ENCODE measurements at regions not wholly inside any gene's neighbourhood (a gene's known extent, or its start where the extent isn't known, plus 50 kb on each side); places are given as distances from the start of the nearest gene placed in this dataset.

DNA sequence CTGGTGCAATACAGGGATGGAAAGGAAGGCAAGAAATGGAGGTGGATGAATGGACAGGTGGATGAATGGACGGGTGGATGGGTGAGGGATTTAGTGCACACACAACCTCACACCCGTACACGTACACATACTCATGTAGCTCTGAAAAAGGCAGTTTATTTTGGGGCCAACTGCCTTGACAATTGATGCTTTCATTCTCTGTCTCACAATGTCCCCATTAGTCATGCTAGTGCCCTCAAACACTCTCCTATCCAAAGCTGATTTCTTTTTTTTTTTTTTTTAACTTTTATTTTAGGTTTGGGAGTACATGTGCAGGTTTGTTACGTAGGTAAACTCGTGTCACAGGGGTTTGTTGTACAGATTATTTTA, 495.0 kb downstream of the DMAC1 start:
- no peak for DNase-seq (ENCODE audit: low spot score)

GRCh38 chr9:7303907-7304626, 495.5 kb downstream of the DMAC1 start:
- DNase-seq (ENCODE audit: low spot score): no peak

- no peak for DNase-seq (ENCODE audit: low spot score)
These were observed 499.1 kb downstream of the DMAC1 start for GRCh38 chr9:7300484-7300883.

- no peak for DNase-seq (ENCODE audit: low spot score)
These were observed 501.5 kb downstream of the DMAC1 start for GRCh38 chr9:7298123-7298522.

DNA sequence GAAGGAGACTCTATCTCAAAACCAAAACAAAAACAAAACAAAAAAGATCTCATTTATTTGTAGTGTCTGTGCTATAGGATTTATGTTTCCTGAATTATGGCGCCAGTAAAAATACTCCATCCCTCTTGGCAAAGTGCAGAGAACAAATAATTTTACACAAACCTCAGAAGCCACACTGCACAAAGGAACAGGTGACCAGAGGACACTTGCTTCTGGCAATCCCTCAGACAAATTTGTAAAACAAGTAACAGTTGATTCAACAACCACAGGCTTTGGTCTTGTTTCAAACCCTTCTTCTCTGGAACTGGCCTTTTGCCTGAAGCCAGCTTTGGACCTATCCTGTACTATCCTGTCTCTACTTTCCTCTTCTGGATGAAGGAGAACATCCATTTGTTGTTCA, 502.1 kb downstream of the DMAC1 start:
- no peak for DNase-seq (ENCODE audit: low spot score)

- DNase-seq (ENCODE audit: low spot score): no peak
These were observed 506.5 kb downstream of the DMAC1 start for GRCh38 chr9:7293091-7293490.

GRCh38 chr9:7289773-7290172, 509.8 kb downstream of the DMAC1 start:
- DNase-seq (ENCODE audit: low spot score): no peak

DNA sequence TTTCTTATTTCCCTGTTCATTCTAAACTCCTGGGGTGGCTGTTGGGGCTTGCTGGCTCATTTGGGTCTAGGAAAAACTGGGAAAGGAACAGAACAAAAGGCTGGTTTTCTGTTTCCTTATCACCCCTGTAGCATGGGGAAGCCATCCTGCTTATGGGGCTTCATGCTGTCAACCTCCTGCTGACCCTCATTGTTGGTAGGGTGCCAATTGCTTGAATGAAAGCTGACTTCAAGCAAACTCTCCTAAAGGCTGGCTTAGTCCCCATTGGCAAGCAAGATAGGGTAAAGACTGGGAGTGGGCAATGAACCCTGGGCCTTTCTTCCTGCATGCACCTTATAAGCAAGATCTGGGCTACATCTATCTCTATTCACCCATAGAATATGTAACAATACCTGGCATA, 511.6 kb downstream of the DMAC1 start:
- no peak for DNase-seq (ENCODE audit: low spot score)

DNA sequence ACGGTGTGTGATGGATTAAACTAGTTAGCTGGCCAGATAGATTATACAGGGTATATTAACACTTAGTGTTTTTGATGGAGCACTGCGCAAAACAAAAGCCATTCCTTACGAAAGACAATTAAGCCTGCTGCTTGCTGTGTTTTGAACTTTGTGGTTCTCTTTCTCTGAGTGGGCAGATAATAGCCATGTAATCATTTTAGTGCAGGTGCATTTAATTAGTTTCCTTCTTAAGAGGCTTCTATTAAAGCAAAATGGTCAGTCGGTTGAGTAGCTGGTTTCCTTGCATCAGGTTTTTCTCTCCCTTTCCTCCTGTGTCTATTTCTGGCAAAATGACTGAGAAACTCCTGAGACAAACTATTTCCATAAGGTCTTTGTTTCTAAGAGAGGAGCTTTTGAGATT, 512.5 kb downstream of the DMAC1 start:
- DNase-seq (ENCODE audit: low spot score): peak; percentile 24

DNA sequence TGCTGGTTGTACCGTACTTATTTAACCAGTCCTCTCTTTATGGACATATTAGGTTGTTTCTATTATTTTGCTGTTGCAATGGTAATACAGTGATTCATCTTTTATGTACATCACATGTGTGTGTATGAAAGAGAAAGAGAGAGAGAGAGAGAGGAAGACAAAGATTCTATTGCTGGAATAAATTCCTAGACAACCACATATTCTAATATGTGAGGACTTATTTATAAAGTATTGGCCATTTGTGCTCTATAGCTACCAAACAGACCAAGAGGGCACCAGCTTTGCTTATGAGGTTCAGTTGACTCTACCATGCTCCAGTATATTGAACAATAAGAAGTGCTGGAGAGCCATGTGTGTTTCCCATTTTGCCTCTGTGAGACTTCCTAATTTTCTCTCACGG, 513.5 kb downstream of the DMAC1 start:
- DNase-seq (ENCODE audit: low spot score): no peak

GRCh38 chr9:7285199-7285598, 514.4 kb downstream of the DMAC1 start:
- DNase-seq (ENCODE audit: low spot score): no peak

- no peak for DNase-seq (ENCODE audit: low spot score)
These were observed 515.1 kb downstream of the DMAC1 start for GRCh38 chr9:7284517-7284916.

DNA sequence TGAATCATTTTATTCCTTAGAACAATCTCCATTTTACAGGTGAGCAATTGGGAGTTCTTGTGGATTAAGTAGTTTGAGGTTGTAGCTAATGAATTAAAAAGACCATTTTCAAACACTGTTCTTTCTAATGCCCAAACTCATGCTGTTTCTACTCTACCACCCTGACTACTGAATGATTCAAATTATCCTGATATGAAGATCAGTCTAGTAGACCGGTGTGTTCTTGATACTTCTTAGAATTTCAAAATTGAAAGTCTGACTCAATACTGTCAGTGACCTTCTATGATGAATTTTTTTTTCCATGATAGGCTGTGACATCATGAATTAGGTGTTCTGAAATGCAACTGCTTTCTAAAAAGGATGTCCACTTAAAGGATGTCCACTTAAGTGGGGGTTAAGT, 515.5 kb downstream of the DMAC1 start:
- DNase-seq (ENCODE audit: low spot score): no peak

DNA sequence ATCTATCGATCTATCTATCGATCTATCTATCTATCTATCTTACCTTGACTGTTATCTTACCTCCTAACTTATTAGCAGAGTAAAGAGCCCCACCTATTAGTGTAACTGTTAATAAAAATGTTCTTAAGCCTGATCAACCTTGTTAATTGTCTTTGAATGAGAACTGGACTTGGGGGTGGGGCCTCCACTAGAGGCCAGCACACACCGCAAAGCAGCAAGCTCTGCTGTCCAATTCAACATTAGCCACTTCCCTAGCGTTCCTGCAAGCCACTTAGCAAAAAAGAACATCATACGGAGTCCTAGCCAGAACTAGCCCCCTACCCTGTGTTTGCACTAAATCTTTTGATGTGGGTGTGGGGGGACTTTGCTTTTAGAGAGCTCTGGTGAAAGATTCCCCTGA, 515.8 kb downstream of the KDM4C start:
- no peak for DNase-seq (ENCODE audit: low spot score)

GRCh38 chr9:7266911-7267595, 509.3 kb downstream of the KDM4C start:
- peak; percentile 45 for DNase-seq (ENCODE audit: low spot score)

- no peak for DNase-seq (ENCODE audit: low spot score)
These were observed 507.4 kb downstream of the KDM4C start for GRCh38 chr9:7265181-7265580.

DNA sequence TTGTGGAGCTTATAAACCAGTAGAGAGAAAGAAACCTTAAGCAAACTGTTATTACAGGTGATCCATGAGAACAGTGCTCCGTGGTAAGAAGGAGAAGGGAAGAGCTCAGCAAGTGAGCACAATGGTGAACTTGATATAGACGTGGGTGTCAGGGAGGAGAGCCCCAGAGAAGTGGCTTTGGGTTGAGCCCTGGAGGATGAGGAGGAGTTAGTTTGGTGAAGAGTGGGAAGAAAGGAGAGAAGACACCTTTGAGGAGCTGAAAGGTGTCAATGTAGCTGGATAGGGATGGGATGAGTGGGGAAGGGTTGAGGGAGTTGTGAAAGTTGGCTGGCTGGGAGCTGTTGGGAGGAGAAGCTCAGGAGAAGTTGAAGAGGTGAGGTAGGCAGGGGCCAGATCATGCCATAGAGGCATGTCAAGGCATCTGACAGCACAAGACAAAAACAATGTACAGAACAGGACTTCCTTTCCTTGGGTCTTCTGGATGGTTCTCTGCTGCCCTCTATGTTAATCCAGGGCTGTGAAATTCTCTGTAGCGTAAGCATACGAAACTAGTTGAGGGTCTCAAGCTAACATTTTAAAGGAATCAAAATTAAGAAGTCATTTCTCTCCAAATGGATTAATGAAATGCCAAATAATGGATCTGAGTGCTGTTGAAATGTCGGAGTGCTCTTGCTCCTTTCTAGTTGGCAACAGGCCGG, 501.9 kb downstream of the KDM4C start:
- DNase-seq (ENCODE audit: low spot score): no peak

DNA sequence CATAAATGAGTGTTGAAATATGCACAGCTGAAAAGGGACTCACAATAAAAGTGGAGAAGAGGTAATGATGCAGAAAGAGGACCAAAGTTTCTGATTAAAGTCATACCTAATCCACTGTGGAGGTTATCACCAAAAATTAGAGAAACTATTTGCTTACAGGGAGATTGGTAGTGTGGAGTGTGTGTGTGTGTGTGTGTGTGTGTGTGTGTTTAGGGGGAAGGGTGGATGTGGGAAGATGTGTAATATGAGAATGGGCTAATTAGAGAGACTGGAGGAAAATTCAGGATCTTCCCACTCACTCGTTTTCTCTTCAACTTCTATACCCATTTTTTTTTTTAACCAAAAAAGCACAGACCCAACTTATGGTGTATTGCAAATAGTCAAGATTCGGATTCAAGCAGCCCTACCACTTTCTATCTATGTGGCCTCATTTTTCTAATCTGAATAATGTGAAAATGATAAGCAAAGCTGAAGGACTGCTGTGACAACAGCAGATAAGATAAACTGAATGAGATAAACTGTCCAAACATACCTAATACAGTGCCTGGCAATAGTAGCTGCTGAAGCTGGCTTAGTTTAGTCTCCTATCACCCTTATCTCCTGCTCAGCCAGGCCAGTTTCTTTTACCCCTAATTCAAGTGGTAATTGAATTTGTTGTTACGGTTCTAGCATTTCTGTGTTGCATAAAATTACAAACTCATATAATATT, 501.1 kb downstream of the KDM4C start:
- peak; percentile 30 for DNase-seq (ENCODE audit: low spot score)

- no peak for DNase-seq (ENCODE audit: low spot score)
These were observed 489.2 kb downstream of the KDM4C start for GRCh38 chr9:7246917-7247522.

DNA sequence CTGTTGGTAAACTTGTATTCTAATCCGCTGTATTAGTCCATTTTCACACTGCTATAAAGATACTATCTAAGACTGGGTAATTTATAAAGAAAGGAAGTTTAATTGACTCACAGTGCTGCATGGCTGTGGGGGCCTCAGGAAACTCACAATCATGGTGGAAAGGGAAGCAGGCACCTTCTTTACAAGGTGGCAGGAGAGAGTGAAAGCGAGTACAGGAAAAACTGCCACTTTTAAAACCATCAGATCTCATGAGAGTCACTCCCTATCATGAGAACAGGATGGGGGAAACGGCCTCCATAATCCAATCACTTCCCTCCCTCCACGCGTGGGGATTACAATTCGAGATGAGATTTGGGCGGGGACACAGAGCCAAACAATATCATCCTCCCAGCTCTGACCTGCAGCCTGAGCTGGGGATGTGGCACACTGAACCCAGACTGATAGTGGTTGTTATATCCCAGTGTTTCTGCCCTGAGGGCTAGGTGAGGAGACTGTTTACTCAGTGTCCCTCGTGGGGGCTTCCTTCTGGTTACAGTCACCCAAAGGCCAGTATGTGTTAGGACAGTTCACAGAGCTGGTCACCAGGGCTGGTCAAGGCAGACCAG, 488.3 kb downstream of the KDM4C start:
- no peak for DNase-seq (ENCODE audit: low spot score)

- DNase-seq (ENCODE audit: low spot score): no peak
These were observed 486.1 kb downstream of the KDM4C start for GRCh38 chr9:7243838-7244237.

Data from SK-N-DZ (cell line).